ENCODE measurements at regions not wholly inside any gene's neighbourhood (a gene's known extent, or its start where the extent isn't known, plus 50 kb on each side); places are given as distances from the start of the nearest gene placed in this dataset.

DNA sequence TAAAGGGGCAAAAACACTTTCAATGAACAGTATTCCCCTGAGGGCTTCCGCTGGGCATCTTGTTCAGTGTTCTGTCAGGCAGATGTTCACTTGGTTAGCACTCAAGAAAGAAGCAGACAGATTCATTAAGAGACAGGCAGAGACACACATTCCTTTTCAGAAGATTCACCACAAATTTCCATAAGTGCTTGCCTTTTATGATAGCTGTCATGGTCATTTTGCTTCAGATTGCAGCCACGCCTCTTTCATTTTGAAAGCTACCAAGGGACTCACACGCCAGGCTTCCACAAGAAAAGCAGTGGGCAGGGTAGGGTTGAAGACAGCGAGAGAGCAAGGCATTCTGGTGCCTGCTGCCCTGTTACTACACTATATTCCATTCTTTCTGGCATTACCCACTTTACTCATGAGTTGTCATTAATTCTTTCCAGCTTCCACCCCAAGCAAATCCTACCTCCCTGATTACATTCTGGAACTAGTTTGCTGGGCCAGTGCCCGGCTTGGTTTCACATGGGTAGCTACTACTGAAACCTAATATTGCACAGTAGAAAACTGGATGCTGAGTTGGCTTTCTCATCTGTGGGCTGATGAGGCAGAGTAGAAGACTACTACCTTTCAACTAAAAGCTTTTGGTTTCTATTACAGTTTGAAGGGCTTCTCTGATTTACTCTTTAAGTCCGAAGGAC lies 91.2 kb upstream of the COL24A1 start:
- peak overlapping the region in 1 of 7 donors; percentile 50 for H3K27ac Mint-ChIP-seq
- H3K4me1 Mint-ChIP-seq, result no peaks in the 10 kb centered on the region
- DNase-seq, result no peak
- Histone ChIP-seq H3K27ac (ENCODE audit: low read depth in 1 of 2, low read length in 2 of 2) (no peak overlapping the region), H2AFZ (ENCODE audit: insufficient read depth, low read depth, low read length, poor library complexity, severe bottlenecking) (no peak overlapping the region), H3K4me3 (replicated peaks in 1 of 3; ENCODE audit: low read depth in 2 of 3, low read length in 3 of 3) (no peak overlapping the region), H3K9ac (ENCODE audit: insufficient read depth, low read length, poor library complexity, severe bottlenecking) (no peak overlapping the region), H3K79me2 (ENCODE audit: insufficient read depth, low read length) (no peaks in the 10 kb centered on the region), H3K27me3 (ENCODE audit: control insufficient read depth in 2 of 2, insufficient read depth in 2 of 2, low read length in 2 of 2) (no peaks in the 10 kb centered on the region), H4K20me1 (ENCODE audit: insufficient read depth, low read length) (no peaks in the 10 kb centered on the region), H3K4me1 (ENCODE audit: control insufficient read depth in 1 of 2, insufficient read depth in 2 of 2, low read length in 2 of 2) (no peaks in the 10 kb centered on the region), H3K9me3 (replicated peaks in 1 of 2; ENCODE audit: control insufficient read depth in 1 of 2, insufficient read depth in 1 of 2, low read length in 2 of 2) (no peaks in the 10 kb centered on the region), H3K4me2 (replicated peaks; ENCODE audit: extremely low read depth, low read length, poor library complexity, severe bottlenecking) (no peak overlapping the region), H3K36me3 (replicated peaks in 1 of 2; ENCODE audit: control insufficient read depth in 1 of 2, insufficient read depth in 2 of 2, low read length in 2 of 2) (no peaks in the 10 kb centered on the region)
- peaks cover 2 to 9% (median 3%) of the 10 kb centered on the region in 7 donors for H3K9me3 Mint-ChIP-seq
- intact Hi-C loops (cut with micrococcal nuclease), result no loop called here
- no peaks in the 10 kb centered on the region for H3K36me3 Mint-ChIP-seq
- no peaks in the 10 kb centered on the region for H3K27me3 Mint-ChIP-seq (ENCODE audit: low read depth in 3 of 3)
- WGBS (ENCODE audit: insufficient coverage), result 94% methylated on average over 4 of the region's 6 CpGs
- no peak overlapping the region for H3K4me3 Mint-ChIP-seq
- TF ChIP-seq CTCF (IDR thresholded peaks at IDR 0.05), result no peak

DNA sequence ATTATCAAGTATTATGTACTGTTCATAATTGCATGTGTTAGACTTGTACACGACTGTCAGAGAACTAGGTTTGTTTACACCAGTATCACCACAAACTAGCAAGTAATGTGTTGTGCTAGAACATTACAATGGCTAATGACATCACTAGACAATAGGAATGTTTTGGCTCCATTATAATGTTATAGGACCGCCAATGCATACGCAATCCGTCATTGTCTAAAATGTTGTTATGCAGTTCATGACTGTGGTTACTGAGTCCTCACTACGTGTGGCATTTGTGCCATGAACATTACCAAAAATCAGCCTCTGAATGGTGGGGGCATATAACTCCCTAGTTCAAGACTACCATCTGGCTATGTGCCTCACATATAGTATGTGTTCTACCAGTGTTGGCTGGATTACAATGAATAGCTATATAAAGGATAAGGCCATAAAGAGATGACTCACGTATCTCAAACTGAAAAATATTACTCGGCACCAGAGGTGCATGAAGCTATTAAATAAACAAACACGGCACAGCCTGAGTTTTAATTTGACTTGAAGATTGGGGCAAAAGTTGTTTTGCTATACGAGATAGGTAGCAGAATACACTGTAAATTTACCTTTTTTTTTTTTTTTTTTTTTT lies 89.1 kb upstream of the COL24A1 start:
- H3K4me3 ChIP-seq (replicated peaks in 1 of 3; ENCODE audit: low read depth in 2 of 3, low read length in 3 of 3), result no peak overlapping the region
- no peak overlapping the region for H3K27ac Mint-ChIP-seq
- H2AFZ ChIP-seq (ENCODE audit: insufficient read depth, low read depth, low read length, poor library complexity, severe bottlenecking), result no peak overlapping the region
- no peak overlapping the region for H3K4me2 ChIP-seq (replicated peaks; ENCODE audit: extremely low read depth, low read length, poor library complexity, severe bottlenecking)
- H4K20me1 ChIP-seq (ENCODE audit: insufficient read depth, low read length), result no peaks in the 10 kb centered on the region
- peaks cover 2 to 9% (median 3%) of the 10 kb centered on the region in 7 donors for H3K9me3 Mint-ChIP-seq
- no peak for TF ChIP-seq CTCF (IDR thresholded peaks at IDR 0.05)
- H3K27ac ChIP-seq (ENCODE audit: low read depth in 1 of 2, low read length in 2 of 2), result no peak overlapping the region
- no peaks in the 10 kb centered on the region for H3K36me3 Mint-ChIP-seq
- no peaks in the 10 kb centered on the region for H3K27me3 ChIP-seq (ENCODE audit: control insufficient read depth in 2 of 2, insufficient read depth in 2 of 2, low read length in 2 of 2)
- H3K4me1 ChIP-seq (ENCODE audit: control insufficient read depth in 1 of 2, insufficient read depth in 2 of 2, low read length in 2 of 2), result no peaks in the 10 kb centered on the region
- no peaks in the 10 kb centered on the region for H3K79me2 ChIP-seq (ENCODE audit: insufficient read depth, low read length)
- DNase-seq, result no peak
- H3K9ac ChIP-seq (ENCODE audit: insufficient read depth, low read length, poor library complexity, severe bottlenecking), result no peak overlapping the region
- no peaks in the 10 kb centered on the region for H3K36me3 ChIP-seq (replicated peaks in 1 of 2; ENCODE audit: control insufficient read depth in 1 of 2, insufficient read depth in 2 of 2, low read length in 2 of 2)
- no peaks in the 10 kb centered on the region for H3K4me1 Mint-ChIP-seq
- no peaks in the 10 kb centered on the region for H3K27me3 Mint-ChIP-seq (ENCODE audit: low read depth in 3 of 3)
- intact Hi-C loops (cut with micrococcal nuclease), result no loop called here
- no peak overlapping the region for H3K4me3 Mint-ChIP-seq
- WGBS (ENCODE audit: insufficient coverage), result 100% methylated on average over 4 of the region's 9 CpGs
- no peaks in the 10 kb centered on the region for H3K9me3 ChIP-seq (replicated peaks in 1 of 2; ENCODE audit: control insufficient read depth in 1 of 2, insufficient read depth in 1 of 2, low read length in 2 of 2)

Measured in CD14-positive monocyte (primary cell).